PFSK-1 (cell line): ENCODE measurements at regions not wholly inside any gene's neighbourhood (a gene's known extent, or its start where the extent isn't known, plus 50 kb on each side); places are given as distances from the start of the nearest gene placed in this dataset.

Experiments
- POLR2AphosphoS5 ChIP-seq: IDR thresholded peaks from 2 replicates; pipeline ENCODE4 v1.6.1; 2012; ENCODE audit warnings: low read depth, mild to moderate bottlenecking, control low read depth, low read length, moderate library complexity
- TAF1 ChIP-seq: IDR thresholded peaks from 2 replicates; pipeline ENCODE4 v1.6.1; 2012; ENCODE audit warnings: low read length, control low read depth, borderline replicate concordance; ENCODE audit not compliant: insufficient read depth

DNA sequence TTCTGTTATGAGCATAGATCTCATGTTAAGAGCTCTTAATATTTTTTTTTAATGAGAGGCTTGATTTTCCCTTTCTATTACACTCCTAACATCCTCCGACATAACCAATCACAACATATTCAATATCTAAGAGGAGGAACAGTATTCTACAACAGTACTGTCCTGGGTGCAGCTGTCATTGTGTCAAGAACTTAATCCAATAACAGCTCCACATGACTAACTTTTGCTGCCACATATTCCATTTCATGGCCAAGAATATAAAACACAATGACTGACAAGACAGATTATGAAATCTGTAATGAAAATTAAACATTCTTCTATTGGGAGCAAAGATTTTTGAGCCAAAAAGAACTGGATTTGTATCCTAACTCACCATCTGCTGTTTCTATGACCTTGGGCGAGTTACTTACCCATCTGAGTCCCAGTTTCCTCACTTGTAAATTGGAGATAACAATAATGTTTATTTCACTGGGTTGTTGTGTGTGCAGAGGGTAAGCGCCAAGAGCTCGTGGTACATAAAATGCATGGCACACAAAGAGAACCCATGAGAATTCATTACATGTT, 405.6 kb downstream of the SPRY1 start:
- TF ChIP-seq POLR2AphosphoS5 (no peak), TAF1 (no peak)
